HCT116 (cell line): ENCODE measurements at regions not wholly inside any gene's neighbourhood (a gene's known extent, or its start where the extent isn't known, plus 50 kb on each side); places are given as distances from the start of the nearest gene placed in this dataset.

Source experiments
- ATAC-seq: fragments of 200-7000 bp; cut with Tn5 transposase; 2 replicates; pipeline ENCODE4 v1.9.1; 2020; ENCODE audit warnings: mild to moderate bottlenecking, moderate library complexity
- BruUV-seq: library from RNA; stranded (reverse); fragments of 400-500 nt; replicated peaks from 2 replicates; lab custom pipeline; 2021; lab: Mats Ljungman, UMichigan
- CTCF ChIA-PET: fragments of 300-600 bp; sonication (Branson Sonifier 250); formaldehyde crosslinking; loops from one replicate; lab custom pipeline; 2021; ENCODE audit warnings: antibody characterized with exemption; lab: Charles Lee
- POLR2A ChIA-PET: fragments of 300-600, 350-600 bp; sonication (Branson Sonifier 250); formaldehyde crosslinking; loops from one replicate; lab custom pipeline; 2021; ENCODE audit warnings: antibody characterized with exemption; lab: Charles Lee
- RAD21 ChIA-PET, 2 experiments: fragments of 300-600 bp; sonication (Branson Sonifier 250); formaldehyde crosslinking; loops; one replicate each; lab custom pipeline; 2023; ENCODE audit warnings: low total read pairs in 2 of 2; ENCODE audit not compliant: uncharacterized antibody in 2 of 2, unreplicated experiment in 2 of 2, low non-redundant PET in 1 of 2; lab: Charles Lee
- DNase-seq: peaks from one replicate; pipeline ENCODE4 v3.0.0-alpha.2; 2010; ENCODE audit warnings: low read depth, low spot score
- H2AFZ ChIP-seq: fragments of 200-600 bp; shearing (Covaris generic), sonication (generic); 2 replicates; pipeline ENCODE4 v1.6.1; 2017; ENCODE audit warnings: low read depth, mixed run types, mixed read lengths, antibody characterized with exemption, low read length; ENCODE audit not compliant: poor library complexity, severe bottlenecking
- H3K27ac ChIP-seq: 2 replicates; pipeline ENCODE4 v1.5.1; 2012; ENCODE audit warnings: low read depth, low read length
- H3K27me3 ChIP-seq: fragments of 200-600 bp; sonication (generic); 2 replicates; pipeline ENCODE4 v1.6.1; 2016; ENCODE audit warnings: mixed run types, low read length, mixed read lengths; ENCODE audit not compliant: insufficient read depth
- H3K36me3 ChIP-seq, 2 experiments: fragments of 200-500 bp in 1 of 2; fragments of 200-600 bp in 1 of 2; sonication (Bioruptor generic) in 1 of 2; sonication (generic) in 1 of 2; 2 replicates each; pipeline versions ENCODE4 v1.5.1 to v1.6.1; 2014 to 2016; ENCODE audit warnings: low read length in 2 of 2, inconsistent platforms in 1 of 2, mixed read lengths in 1 of 2, mixed run types in 1 of 2; ENCODE audit not compliant: insufficient read depth in 2 of 2, control insufficient read depth in 1 of 2
- H3K4me1 ChIP-seq, 2 experiments: fragments of 200-600 bp in 1 of 2; sonication (generic) in 1 of 2; 2 replicates each; pipeline versions ENCODE4 v1.5.1 to v1.6.1; 2012 to 2017; ENCODE audit warnings: low read length in 2 of 2, inconsistent platforms in 1 of 2, mild to moderate bottlenecking in 1 of 2, mixed read lengths in 1 of 2, mixed run types in 1 of 2, moderate library complexity in 1 of 2; ENCODE audit not compliant: insufficient read depth in 2 of 2, control insufficient read depth in 1 of 2
- H3K4me2 ChIP-seq: fragments of 200-600 bp; sonication (generic); 2 replicates; pipeline ENCODE4 v1.6.1; 2017; ENCODE audit warnings: mixed run types, low read length, mixed read lengths
- H3K4me3 ChIP-seq, 2 experiments: fragments of 200-600 bp in 1 of 2; sonication (generic) in 1 of 2; replicated peaks in 1 of 2; 2 replicates each; pipeline ENCODE4 v1.5.1; 2011 to 2016; ENCODE audit warnings: low read length in 2 of 2, control low read depth in 1 of 2, low read depth in 1 of 2, mild to moderate bottlenecking in 1 of 2, mixed read lengths in 1 of 2, mixed run types in 1 of 2
- H3K79me2 ChIP-seq: fragments of 200-600 bp; sonication (generic); 2 replicates; pipeline ENCODE4 v1.6.1; 2017; ENCODE audit warnings: mild to moderate bottlenecking, mixed run types, low read length, moderate library complexity, mixed read lengths; ENCODE audit not compliant: insufficient read depth
- H3K9ac ChIP-seq: fragments of 200-600 bp; sonication (generic); 2 replicates; pipeline ENCODE4 v1.6.1; 2016; ENCODE audit warnings: low read length, mixed read lengths
- H3K9me2 ChIP-seq: fragments of 200-600 bp; sonication (generic), shearing (Covaris generic); 2 replicates; pipeline ENCODE4 v1.6.1; 2017; ENCODE audit warnings: mixed run types, mild to moderate bottlenecking, moderate library complexity; ENCODE audit not compliant: insufficient read depth
- H3K9me3 ChIP-seq, 2 experiments: fragments of 200-500 bp in 1 of 2; fragments of 200-600 bp in 1 of 2; sonication (Bioruptor generic) in 1 of 2; sonication (generic) in 1 of 2; 2 replicates each; pipeline ENCODE4 v1.6.1; 2014 to 2017; ENCODE audit warnings: low read length in 2 of 2, mixed read lengths in 2 of 2, inconsistent platforms in 1 of 2, low read depth in 1 of 2, mild to moderate bottlenecking in 1 of 2, mixed run types in 1 of 2, moderate library complexity in 1 of 2; ENCODE audit not compliant: control insufficient read depth in 1 of 2, insufficient read depth in 1 of 2
- H4K20me1 ChIP-seq: fragments of 200-600 bp; sonication (generic), shearing (Covaris generic); 2 replicates; pipeline ENCODE4 v1.6.1; 2017; ENCODE audit warnings: mixed run types, mild to moderate bottlenecking, moderate library complexity; ENCODE audit not compliant: insufficient read depth
- CEBPB ChIP-seq: IDR thresholded peaks from 2 replicates; pipeline ENCODE4 v1.6.1; 2012; ENCODE audit warnings: low read depth
- EZH2 ChIP-seq: fragments of 200-600 bp; sonication (generic); IDR thresholded peaks from 2 replicates; pipeline ENCODE4 v1.6.1; 2017; ENCODE audit warnings: antibody characterized with exemption, mixed run types
- RAD21 ChIP-seq: IDR thresholded peaks from 2 replicates; pipeline ENCODE4 v1.6.1; 2012; ENCODE audit warnings: low read depth, mild to moderate bottlenecking
- YY1 ChIP-seq: IDR thresholded peaks from 2 replicates; pipeline ENCODE4 v1.6.1; 2011; ENCODE audit warnings: low read length, low read depth, moderate library complexity, mild to moderate bottlenecking; ENCODE audit not compliant: insufficient replicate concordance; ENCODE audit errors: extremely low read depth
- intact Hi-C: fragments of 100-400 bp; cut with micrococcal nuclease; formaldehyde crosslinking; loops from 2 replicates; pipeline ENCODE4 v1.10.0; 2022
- TF ChIP-seq, protein P1 (sequence below), 3 experiments: fragments of 200-600 bp in 1 of 3; sonication (generic) in 1 of 3; IDR thresholded peaks in 2 of 3; conservative IDR thresholded peaks in 1 of 3; 2 replicates each; pipeline ENCODE4 v1.5.1; 2012 to 2017; ENCODE audit warnings: low read depth in 2 of 3, low read length in 2 of 3, antibody characterized with exemption in 1 of 3, borderline replicate concordance in 1 of 3, control low read depth in 1 of 3, mild to moderate bottlenecking in 1 of 3, mixed read lengths in 1 of 3, mixed run types in 1 of 3, moderate library complexity in 1 of 3; ENCODE audit not compliant: insufficient read depth in 1 of 3
- TF ChIP-seq, protein P2 (sequence below): IDR thresholded peaks from 2 replicates; pipeline ENCODE4 v1.6.1; 2012; ENCODE audit warnings: low read depth

DNA sequence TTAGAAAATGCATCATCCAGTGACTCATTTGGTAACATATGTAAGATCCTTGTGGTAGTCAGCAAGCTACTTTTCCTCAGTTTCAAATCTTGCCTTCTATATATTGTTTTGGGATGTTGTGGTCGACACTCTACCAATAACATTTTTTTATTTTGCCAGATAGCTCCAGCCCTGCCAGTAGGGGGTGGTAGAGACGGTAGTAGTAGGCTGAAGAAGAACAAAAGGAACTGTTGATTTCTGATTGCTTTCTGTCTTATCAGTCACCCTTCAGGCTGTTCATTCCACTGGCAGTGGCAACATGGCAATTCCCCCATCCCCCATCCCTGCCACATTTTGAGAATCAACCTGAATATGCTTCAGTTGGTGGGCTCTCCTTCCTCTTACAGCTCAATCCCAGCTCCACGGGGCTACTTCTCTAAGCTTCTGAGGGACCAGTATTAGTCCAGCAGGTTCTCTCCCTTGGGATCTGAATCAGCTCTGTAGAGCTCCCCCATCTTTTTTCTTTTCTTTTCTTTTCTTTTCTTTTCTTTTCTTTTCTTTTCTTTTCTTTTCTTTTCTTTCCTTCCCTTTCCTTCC, 171.5 kb upstream of the VEGFC start:
- TF ChIP-seq EZH2 (no peak), RAD21 (peak; percentile 51)
- TF ChIP-seq, protein P1, sequence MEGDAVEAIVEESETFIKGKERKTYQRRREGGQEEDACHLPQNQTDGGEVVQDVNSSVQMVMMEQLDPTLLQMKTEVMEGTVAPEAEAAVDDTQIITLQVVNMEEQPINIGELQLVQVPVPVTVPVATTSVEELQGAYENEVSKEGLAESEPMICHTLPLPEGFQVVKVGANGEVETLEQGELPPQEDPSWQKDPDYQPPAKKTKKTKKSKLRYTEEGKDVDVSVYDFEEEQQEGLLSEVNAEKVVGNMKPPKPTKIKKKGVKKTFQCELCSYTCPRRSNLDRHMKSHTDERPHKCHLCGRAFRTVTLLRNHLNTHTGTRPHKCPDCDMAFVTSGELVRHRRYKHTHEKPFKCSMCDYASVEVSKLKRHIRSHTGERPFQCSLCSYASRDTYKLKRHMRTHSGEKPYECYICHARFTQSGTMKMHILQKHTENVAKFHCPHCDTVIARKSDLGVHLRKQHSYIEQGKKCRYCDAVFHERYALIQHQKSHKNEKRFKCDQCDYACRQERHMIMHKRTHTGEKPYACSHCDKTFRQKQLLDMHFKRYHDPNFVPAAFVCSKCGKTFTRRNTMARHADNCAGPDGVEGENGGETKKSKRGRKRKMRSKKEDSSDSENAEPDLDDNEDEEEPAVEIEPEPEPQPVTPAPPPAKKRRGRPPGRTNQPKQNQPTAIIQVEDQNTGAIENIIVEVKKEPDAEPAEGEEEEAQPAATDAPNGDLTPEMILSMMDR (IDR thresholded peaks at IDR 0.05 in 2 of 3, conservative IDR thresholded peaks at IDR 0.05 in 1 of 3; ENCODE audit: borderline replicate concordance in 1 of 3, insufficient read depth in 1 of 3, low read depth in 2 of 3, low read length in 2 of 3): peak; percentile 33 to 73 (median 61); a peak in 4 of 6 replicates

DNA sequence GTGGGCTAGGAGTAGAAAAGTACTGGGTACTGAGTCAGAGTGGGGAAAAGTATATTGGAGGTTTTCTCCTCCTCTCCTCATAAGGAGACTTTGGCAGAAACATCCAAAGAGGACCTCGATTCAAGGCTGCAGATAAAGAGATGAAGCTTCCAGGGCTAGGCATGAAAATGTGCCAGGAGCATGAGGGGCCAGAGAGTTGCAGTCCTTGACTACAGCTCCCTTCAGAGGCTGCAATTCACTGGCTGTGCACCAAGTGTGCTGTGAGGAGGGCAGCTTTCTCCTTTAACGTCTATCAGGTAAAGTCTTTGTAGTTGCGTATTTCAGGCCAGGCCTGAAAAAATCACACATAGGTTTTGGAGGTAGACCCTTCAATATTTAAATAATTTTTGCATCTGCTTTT, 174.9 kb upstream of the VEGFC start:
- no peak for ATAC-seq
- Histone ChIP-seq H3K27ac (no peak overlapping the region), H3K9ac (no peak overlapping the region), H3K9me3 (no peaks in the 10 kb centered on the region), H3K27me3 (no peaks in the 10 kb centered on the region), H3K79me2 (no peaks in the 10 kb centered on the region), H3K36me3 (no peaks in the 10 kb centered on the region), H2AFZ (no peak overlapping the region), H3K9me2 (no peaks in the 10 kb centered on the region), H4K20me1 (no peaks in the 10 kb centered on the region), H3K4me1 (no peaks in the 10 kb centered on the region), H3K4me2 (no peak overlapping the region), H3K4me3 (no peak overlapping the region)
- intact Hi-C loops: no loop called here
- DNase-seq: no peak
- ChIA-PET CTCF (interaction anchor here (1.3 to 2.2 kb wide), 2 partner anchors 10 to 80 kb away, joined by 5 to 8 read pairs; no protein-coding TSS in a partner anchor), POLR2A (no interaction called here), RAD21 (no interaction called here)
- BruUV-seq: no TSS peak
- TF ChIP-seq, protein P2, sequence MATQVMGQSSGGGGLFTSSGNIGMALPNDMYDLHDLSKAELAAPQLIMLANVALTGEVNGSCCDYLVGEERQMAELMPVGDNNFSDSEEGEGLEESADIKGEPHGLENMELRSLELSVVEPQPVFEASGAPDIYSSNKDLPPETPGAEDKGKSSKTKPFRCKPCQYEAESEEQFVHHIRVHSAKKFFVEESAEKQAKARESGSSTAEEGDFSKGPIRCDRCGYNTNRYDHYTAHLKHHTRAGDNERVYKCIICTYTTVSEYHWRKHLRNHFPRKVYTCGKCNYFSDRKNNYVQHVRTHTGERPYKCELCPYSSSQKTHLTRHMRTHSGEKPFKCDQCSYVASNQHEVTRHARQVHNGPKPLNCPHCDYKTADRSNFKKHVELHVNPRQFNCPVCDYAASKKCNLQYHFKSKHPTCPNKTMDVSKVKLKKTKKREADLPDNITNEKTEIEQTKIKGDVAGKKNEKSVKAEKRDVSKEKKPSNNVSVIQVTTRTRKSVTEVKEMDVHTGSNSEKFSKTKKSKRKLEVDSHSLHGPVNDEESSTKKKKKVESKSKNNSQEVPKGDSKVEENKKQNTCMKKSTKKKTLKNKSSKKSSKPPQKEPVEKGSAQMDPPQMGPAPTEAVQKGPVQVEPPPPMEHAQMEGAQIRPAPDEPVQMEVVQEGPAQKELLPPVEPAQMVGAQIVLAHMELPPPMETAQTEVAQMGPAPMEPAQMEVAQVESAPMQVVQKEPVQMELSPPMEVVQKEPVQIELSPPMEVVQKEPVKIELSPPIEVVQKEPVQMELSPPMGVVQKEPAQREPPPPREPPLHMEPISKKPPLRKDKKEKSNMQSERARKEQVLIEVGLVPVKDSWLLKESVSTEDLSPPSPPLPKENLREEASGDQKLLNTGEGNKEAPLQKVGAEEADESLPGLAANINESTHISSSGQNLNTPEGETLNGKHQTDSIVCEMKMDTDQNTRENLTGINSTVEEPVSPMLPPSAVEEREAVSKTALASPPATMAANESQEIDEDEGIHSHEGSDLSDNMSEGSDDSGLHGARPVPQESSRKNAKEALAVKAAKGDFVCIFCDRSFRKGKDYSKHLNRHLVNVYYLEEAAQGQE: no peak
- no peak for TF ChIP-seq CEBPB
- no peak for TF ChIP-seq YY1

More for the DNA sequence above, 171.5 kb upstream of the VEGFC start:
- ATAC-seq (peak; percentile 67), DNase-seq (peak; percentile 16)
- BruUV-seq: no TSS peak
- Histone ChIP-seq H3K36me3 (no peaks in the 10 kb centered on the region), H3K27ac (no peak overlapping the region), H3K79me2 (no peaks in the 10 kb centered on the region), H3K4me2 (0 out of 2 replicates have a peak overlapping the region, but pooled peaks have one; percentile 8), H3K9me2 (no peaks in the 10 kb centered on the region), H4K20me1 (no peaks in the 10 kb centered on the region), H3K9ac (no peak overlapping the region), H3K27me3 (no peaks in the 10 kb centered on the region), H3K4me1 (no peaks in the 10 kb centered on the region), H2AFZ (peak overlapping the region; percentile 88), H3K4me3 (no peak overlapping the region), H3K9me3 (no peaks in the 10 kb centered on the region)
- CTCF ChIA-PET: interaction anchor here (0.6 to 1.8 kb wide), 7 partner anchors 9 to 624 kb away, joined by 3 to 17 read pairs (median 4); no protein-coding TSS in a partner anchor
- intact Hi-C loops: no loop called here
- RAD21 ChIA-PET: interaction anchor here (1.4 to 1.6 kb wide), 2 partner anchors 83 kb away, joined by 5 to 7 read pairs; no protein-coding TSS in a partner anchor
- POLR2A ChIA-PET: no interaction called here
